MM.1S (cell line): ENCODE measurements at regions not wholly inside any gene's neighbourhood (a gene's known extent, or its start where the extent isn't known, plus 50 kb on each side); places are given as distances from the start of the nearest gene placed in this dataset.

ENCODE experiments used
- CTCF ChIP-seq: fragments of 300-600 bp; sonication (generic); IDR thresholded peaks from 2 replicates; pipeline ENCODE4 v1.5.1; 2016; ENCODE audit warnings: antibody characterized with exemption, low read length, mixed read lengths
- EZH2 ChIP-seq: fragments of 300-600 bp; sonication (generic); optimal IDR thresholded peaks from 2 replicates; pipeline ENCODE3; 2017; ENCODE audit warnings: low read depth, mild to moderate bottlenecking, antibody characterized with exemption, low read length, mixed read lengths
- EZH2phosphoT487 ChIP-seq: fragments of 300-600 bp; sonication (generic); IDR thresholded peaks from 2 replicates; pipeline ENCODE4 v1.6.1; 2018; ENCODE audit warnings: antibody characterized with exemption, low read length

GRCh38 chr3:94294806-94295205 lies 231.9 kb downstream of the NSUN3 start:
- no peak for TF ChIP-seq CTCF
- TF ChIP-seq EZH2, result no peak
- TF ChIP-seq EZH2phosphoT487, result no peak
